Pons (tissue), 1 donor: ENCODE measurements at regions not wholly inside any gene's neighbourhood (a gene's known extent, or its start where the extent isn't known, plus 50 kb on each side); places are given as distances from the start of the nearest gene placed in this dataset.
"Not testable (repeated sequence)": the region's sequence is repeated elsewhere in the genome, so short reads cannot be mapped to it uniquely, and the experiment has no call there.

Experiments
- DNase-seq: peaks from one replicate; pipeline ENCODE4 v3.0.0-alpha.2; 2016; ENCODE audit warnings: low spot score

DNA sequence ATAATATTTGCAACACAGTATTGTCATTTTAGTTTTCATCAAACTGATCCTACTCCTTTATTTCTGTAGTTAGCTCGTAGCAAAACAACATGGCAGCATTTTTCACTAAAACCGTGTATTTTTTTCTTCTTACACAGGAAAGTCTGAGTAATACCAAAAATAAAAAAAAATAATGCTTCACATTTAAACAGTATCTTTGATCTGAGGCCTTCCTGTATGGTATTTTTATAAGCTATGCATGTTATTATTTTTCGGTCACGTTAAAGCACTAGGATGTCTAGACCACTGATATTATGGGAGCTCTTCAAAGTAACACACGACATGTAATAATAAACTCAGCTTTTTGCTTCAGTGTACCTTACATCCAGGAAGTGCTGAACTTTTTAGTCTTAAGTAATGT is 94.1 kb upstream of the SRD5A3 start:
- DNase-seq = no peak

DNA sequence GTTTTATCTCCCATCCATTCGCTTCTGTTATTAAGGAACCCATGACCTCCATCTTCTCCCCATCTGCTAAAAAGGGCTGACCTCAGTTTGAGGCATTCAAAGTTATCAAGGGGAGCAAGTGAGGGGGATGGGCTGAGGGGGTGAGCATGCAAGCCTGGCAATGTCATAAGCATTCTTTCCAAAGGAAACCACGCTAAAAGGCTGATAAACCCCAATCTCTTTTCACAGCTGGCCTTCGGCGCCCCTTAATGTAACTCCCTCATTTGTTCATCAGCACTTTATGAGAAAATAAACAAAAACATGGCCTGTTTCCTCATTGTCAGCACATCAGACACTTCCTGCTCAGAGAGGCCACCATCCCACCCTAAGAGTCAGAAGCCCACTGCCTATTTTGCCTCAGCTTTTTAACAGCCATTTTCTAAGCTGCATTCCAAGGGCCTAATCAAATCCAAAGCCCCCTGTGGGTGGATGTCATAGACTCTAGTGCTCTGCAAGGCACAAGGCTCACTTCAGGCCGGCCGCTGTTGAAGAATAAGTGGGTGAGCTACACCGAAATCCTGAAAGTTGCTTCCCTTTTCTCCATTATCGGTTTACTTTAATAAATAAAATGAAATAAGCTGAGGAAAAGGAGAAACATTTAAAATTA is 92.0 kb upstream of the SRD5A3 start:
- no peak for DNase-seq

DNA sequence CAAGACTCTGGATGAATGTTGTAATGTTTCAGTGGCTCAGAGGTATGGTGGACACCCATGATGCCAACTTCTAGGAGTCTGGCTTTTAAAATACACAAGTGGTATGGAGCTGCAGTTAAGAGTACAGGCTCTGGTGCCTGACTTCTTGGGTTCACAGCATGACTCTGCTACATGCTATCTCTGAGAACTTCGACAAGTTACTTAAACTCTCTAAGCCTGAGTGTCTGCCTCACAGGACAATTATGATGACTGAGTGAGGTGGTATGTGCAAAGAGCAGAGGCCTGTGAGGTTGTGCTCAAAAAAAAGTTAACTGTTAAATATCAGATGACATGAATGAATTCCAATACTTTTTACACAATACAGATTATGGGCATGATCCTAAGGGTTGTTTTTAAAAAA is 90.9 kb upstream of the SRD5A3 start:
- DNase-seq = no peak

DNA sequence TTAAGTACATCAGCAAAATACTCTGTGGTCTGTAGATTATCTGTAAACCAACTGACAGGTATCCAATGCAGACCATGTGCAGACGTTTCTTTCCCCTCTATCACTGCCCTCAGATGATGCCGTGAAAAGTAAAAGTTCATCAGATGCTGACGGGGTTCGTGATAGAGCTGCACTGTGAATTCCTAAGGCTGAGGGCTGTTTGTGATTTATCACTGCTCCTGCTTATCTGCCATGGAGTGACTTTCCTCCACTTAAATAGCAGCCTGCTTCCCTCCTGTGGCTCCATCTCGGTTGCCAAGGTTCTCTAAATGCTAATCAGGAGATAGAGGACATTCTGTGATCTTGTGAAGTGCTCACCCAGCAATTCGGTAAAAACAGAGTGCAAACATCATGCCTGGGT is 89.3 kb upstream of the SRD5A3 start:
- DNase-seq = no peak

DNA sequence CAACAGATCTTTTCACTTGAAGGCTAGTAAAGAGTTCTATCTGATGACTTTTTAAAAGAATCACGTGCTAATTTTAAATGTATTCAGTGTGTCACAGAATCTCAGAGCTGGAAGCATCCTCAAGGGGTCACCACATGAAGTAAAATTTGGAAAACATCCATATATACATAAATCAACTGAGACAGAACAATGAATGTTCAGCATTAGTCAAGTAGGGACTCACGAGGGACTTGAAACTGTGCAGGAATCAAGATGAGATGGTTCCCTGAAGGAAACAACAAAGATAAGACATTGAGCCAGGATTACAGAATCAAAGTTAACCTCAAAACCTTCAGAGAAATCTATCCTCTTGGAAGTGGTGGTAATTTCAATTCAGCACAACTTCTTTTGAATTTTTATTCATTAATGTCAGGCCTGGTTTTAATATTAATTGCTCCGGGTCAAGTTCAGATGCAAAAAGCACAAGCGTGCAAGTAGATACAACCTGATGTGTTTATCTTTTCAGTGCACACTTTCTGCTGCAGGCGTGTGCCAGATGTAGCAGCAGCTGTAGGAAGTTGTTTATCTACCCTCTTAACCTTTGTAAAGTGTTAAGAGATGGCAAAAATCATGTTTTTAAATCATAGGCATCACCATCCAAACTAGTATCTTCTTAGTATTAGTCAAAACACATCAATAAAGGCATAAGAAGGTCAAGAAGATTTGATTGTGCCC is 87.7 kb upstream of the SRD5A3 start:
- no peak for DNase-seq

DNA sequence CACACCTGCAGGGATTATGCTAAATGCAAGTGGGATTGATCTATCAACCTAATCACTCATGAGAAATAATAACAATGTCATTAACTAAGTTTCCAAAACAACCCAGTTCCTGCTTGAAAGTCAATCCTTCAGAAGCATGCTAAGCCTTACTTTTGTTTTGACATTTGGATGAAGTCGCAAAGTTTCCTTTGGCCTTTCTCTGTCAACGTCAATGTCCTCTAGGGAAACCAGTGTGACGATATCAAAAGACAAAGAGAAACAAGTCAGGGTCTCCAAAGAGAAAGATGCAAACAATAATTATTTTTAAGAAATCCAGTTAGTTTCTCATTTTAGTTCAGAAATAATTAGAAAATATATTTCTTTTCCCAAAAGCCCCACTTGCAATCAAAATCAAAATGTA is 86.7 kb upstream of the SRD5A3 start:
- no peak for DNase-seq

DNA sequence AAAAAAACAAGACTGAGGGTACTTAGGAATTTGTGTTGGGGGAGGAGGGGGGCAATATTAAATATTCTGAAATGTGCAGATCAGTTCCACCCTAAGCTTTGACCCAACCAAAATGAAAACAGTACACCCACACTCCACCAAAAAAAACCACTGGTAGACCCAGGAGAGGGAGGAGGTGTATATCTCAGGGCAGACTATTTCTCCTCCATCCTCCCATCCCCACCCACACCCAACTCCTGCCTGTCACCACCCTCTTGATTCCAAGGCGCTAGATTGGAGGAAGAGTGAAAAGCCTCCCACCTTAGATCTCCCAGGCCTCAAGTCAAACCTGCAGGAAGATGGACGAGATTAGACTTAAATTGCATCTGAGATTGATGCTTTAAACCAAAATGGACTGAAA is 76.6 kb upstream of the SRD5A3 start:
- DNase-seq = no peak

DNA sequence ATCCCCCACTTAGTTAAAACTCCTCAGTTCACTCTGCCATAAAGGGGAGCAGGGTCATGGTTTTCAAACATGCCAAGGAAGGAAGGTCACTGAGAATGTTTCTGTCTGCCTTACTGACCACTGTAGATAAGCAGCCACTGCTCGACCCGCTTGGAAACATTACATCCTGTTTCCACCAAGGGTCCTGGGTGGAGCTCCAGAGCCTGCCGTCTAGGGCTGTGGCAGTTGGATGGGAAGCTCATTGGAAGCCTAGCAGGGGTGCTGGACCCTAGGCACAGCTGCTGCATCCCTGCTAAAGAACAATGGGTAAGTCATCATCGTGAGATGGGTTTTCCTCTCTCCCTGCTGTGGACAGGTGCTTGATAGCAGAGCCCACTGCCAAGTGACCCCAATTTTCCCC is 76.0 kb upstream of the SRD5A3 start:
- DNase-seq = no peak

DNA sequence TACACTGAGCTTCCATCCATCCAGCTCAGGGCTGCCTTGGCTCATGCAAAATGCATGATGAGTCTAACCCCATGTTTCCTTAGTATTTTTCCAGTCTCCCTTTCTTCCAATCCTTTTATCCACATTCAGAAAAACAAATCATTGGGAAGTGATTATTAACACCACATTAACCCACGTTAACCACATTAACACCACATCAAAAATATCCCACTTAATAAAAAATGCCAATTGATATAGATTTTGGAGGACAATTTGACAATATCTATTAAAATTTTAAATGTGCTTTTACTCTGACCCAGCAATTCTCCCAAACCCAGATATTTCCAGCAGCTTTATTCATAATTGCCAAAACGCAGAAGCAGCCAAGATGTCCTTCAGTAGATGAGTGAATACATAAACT is 75.6 kb upstream of the SRD5A3 start:
- DNase-seq = no peak

DNA sequence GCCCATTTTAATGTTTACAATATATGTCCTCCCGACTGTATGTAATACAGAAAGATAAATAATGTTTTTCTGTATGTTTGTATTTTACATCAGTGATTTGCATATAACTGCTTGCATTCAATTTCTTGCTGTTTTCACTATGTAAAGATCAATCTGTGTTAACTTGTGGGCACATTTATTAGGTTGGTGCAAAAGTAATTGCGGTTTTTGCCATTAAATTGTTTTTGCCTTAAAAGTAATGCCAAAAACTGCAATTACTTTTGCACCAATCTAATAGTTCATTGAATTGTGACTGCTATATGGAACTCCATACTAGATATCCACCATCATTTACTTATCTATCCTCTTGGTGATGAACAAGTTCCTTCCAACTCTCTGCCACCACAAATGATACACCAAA is 73.9 kb upstream of the SRD5A3 start:
- DNase-seq = no peak

DNA sequence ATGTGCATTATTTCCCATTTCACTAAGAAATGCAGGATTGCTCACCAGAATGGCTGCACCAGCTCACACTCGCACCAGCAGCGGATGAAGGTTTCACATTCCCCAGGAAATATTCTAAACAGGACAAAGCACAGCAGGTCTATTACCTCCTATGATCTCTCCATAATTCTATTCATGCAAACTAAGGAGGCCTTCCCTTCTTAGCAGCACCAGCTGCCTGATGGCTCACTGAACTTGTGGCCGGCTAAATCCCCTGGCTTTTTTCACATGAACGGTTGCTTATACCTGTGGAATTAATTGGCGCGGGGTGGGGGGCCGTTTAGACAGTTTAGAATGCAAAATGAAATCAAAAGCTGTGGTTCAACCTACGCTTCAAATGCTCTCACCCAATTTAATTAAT is 73.5 kb upstream of the SRD5A3 start:
- no peak for DNase-seq

DNA sequence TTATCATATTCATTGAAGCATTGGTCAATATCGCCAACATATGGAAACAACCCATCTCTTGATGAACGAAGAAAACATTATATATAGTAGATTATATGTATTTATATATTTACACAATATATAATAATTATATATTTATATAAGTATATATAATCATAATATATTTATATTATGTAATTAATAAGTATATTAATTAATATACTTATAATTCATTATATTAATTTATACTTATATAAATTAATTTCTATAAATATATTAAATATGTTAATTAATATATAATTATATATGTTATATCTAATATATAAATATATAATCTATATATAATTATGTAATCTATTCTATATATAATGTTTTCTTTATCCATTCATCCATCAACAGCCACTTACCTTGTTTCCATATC is 69.0 kb upstream of the SRD5A3 start:
- no peak for DNase-seq

DNA sequence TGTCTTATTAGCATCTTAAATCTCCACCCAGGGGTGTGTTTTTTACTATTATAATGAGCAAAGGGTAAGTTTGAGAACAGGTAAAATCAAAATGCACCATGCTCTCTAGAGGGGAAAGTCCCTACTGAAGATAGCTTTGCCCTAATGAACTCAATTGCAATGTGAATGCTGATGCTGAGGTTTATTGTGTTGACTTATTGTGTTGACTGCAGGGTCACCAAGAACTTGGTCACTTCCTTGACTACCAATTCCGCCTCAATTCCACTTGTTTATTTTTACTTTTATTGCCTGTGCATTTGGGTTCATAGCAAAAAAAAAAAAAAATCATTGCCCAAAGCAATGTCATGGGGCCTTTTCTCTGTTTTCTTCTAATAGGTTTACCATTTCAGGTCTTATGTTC is 67.7 kb upstream of the SRD5A3 start:
- DNase-seq = no peak

DNA sequence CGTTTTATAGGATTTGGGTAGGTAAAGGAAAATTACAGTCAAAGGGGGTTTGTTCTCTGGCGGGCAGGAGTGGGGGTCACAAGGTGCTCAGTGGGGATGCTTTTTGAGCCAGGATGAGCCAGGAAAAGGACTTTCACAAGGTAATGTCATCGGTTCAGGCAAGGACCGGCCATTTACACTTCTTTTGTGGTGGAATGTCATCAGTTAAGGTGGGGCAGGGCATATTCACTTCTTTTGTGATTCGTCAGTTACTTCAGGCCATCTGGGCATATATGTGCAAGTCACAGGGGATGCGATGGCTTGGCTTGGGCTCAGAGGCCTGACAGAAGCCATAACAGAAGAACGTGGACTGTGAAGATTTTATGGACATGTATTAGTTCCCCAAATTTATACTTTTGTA is 65.6 kb upstream of the SRD5A3 start:
- not testable (repeated sequence) for DNase-seq

DNA sequence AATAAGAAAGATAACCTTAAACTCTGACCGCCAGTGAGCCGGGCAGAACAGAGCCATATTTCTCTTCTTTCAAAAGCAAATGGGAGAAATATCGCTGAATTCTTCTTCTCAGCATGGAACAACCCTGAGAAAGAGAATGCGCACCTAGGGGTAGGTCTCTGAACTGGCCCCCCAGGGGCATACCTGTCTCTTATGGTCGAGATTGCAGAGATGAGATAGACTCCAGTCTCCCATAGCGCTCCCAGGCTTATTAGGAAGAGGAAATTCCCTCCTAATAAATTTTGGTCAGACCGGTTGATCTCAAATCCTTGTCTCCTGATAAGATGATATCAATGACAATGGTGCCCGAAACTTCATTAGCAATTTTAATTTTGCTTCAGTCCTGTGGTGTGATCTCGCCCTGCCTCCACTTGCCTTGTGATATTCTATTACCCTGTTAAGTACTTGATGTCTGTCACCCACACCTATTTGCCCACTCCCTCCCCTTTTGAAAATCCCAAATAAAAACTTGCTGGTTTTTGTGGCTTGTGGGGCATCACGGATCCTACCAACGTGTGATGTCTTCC is 64.8 kb upstream of the SRD5A3 start:
- DNase-seq = not testable (repeated sequence)

DNA sequence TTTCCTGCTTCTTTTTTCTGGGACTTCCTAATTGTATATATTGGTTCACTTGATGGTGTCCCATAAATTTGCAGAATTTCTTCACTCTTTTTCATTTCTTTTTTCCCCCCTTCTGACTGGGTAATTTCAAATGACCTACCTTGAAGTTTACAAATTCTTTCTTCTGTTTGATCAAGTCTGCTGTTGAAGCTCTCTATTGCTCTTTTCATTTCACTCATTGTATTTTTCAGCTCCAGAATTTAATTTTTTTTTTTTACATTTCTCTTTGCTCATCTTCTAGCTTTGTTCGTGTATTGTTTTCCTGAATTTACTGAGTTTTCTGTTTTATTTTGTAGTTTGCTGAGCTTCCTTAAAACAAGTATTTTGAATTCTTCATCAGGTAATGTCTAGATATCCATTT is 61.7 kb upstream of the SRD5A3 start:
- no peak for DNase-seq

DNA sequence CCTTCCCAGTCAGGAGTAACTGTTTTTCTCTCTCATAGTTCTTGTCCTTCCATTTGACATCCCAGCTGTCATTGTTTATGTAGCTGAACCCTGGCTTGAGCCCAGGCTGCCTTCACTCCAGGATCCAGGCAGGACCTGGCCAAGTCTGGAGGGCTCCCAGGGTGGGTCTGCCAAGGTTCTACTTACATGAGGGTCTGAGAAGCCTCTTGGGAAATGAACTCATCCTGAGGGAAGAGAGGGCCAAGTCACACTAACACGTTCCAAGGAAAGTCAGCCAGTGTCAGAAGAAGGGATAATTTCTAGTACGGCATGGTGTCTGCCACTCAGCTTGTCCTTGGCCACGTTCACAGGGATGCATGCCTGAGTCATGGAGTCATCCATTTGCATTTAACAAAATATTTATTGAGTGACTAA is 54.8 kb upstream of the SRD5A3 start:
- peak; percentile 30 for DNase-seq

DNA sequence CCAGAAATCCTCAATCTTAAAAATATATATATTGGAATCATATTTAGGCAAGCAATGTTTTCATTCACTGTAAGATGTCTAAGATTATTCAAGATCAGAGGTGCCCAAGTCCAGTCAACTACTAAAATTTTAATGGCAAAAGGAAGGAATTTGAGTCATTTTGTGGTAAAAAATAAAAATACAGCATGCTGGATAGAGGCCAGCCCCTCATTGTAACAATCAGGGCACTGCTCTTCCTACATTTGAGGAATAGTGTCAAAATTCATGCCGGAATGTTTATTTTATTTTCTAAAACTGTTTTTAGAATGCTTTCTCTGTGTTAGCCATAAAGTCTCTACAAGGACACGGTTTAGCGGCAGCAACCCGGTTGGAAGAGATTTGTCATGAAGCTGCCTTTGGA is 49.9 kb upstream of the SRD5A3 start:
- no peak for DNase-seq
